Left cardiac atrium (tissue), 4 donors: ENCODE measurements at regions not wholly inside any gene's neighbourhood (a gene's known extent, or its start where the extent isn't known, plus 50 kb on each side); places are given as distances from the start of the nearest gene placed in this dataset.
A peak's percentile ranks its signal among the peaks of the same experiment; 100 is the strongest.

Experiments
- ATAC-seq, 2 donors: fragments of 200-7000 bp; cut with Tn5 transposase; one replicate each; pipeline ENCODE4 v1.9.1; 2020; ENCODE audit warnings: mild to moderate bottlenecking in 2 of 2, moderate library complexity in 2 of 2
- DNase-seq: peaks from one replicate; pipeline ENCODE4 v3.0.0-alpha.2; 2020
- intact Hi-C, 2 donors: fragments of 100-400 bp; cut with DNase I; formaldehyde crosslinking; loops; one replicate each; pipeline versions ENCODE4 v1.14.1 to v1.15.1; 2022 to 2023
- donor health status: DM: no; HTN: yes; CAD: no.
- donor health status: DM: no; HTN: yes; CAD: no; lungs with severe emphysema.
- donor health status: DM: yes; HTN: yes; CAD: no.
- donor health status: Dilated cardiomyopathy.

- DNase-seq = no peak
- no peak for ATAC-seq
- intact Hi-C loops = no loop called here
Observed at GRCh38 chr2:163375472-163375871, 360.3 kb downstream of the FIGN start.

- DNase-seq = no peak
- intact Hi-C loops = no loop called here
- ATAC-seq = no peak
Observed at GRCh38 chr2:163375070-163375469, 360.7 kb downstream of the FIGN start.

- DNase-seq = no peak
- ATAC-seq = no peak
- intact Hi-C loops = no loop called here
Observed at GRCh38 chr2:163374282-163374681, 361.5 kb downstream of the FIGN start.

- no peak for ATAC-seq
Observed at GRCh38 chr2:163373496-163373895, 362.3 kb downstream of the FIGN start.

GRCh38 chr2:163370169-163370886, 365.5 kb downstream of the FIGN start:
- ATAC-seq (no peak), DNase-seq (no peak)
- intact Hi-C loops = no loop called here

More at GRCh38 chr2:163373496-163373895, 362.3 kb downstream of the FIGN start:
- DNase-seq = no peak
- intact Hi-C loops = no loop called here

GRCh38 chr2:163369111-163369510, 366.7 kb downstream of the FIGN start:
- intact Hi-C loops = no loop called here
- no peak for DNase-seq
- ATAC-seq = no peak

- DNase-seq = no peak
- intact Hi-C loops = no loop called here
- no peak for ATAC-seq
Observed at GRCh38 chr2:163368655-163369054, 367.2 kb downstream of the FIGN start.

GRCh38 chr2:163367825-163368582, 367.8 kb downstream of the FIGN start:
- intact Hi-C loops = no loop called here
- ATAC-seq (no peak), DNase-seq (no peak)

GRCh38 chr2:163364736-163365135, 371.1 kb downstream of the FIGN start:
- ATAC-seq (no peak), DNase-seq (no peak)
- intact Hi-C loops = no loop called here

- ATAC-seq (no peak), DNase-seq (no peak)
- intact Hi-C loops = no loop called here
Observed at GRCh38 chr2:163353551-163353950, 382.3 kb downstream of the FIGN start.

GRCh38 chr2:163351966-163352365, 383.8 kb downstream of the FIGN start:
- intact Hi-C loops = no loop called here
- no peak for ATAC-seq
- no peak for DNase-seq

GRCh38 chr2:163351143-163351542, 384.7 kb downstream of the FIGN start:
- DNase-seq (no peak), ATAC-seq (no peak)
- intact Hi-C loops = no loop called here

GRCh38 chr2:163348857-163349380, 386.9 kb downstream of the FIGN start:
- DNase-seq = peak; percentile 19
- intact Hi-C loops = loop anchor here in 1 of 2 donors (2.0 to 10.0 kb wide), 3 partner anchors 118 to 1076 kb away; partner anchors contain the start of gene FIGN
- ATAC-seq = peak; percentile 44 to 59

GRCh38 chr2:163347982-163348856, 387.6 kb downstream of the FIGN start:
- peak; percentile 97 to 99 for ATAC-seq

GRCh38 chr2:163345795-163346573, 389.8 kb downstream of the FIGN start:
- no peak for DNase-seq
- ATAC-seq = no peak
- intact Hi-C loops = loop anchor here in 1 of 2 donors (5.0 to 10.0 kb wide), 2 partner anchors 121 to 1079 kb away; no protein-coding TSS in a partner anchor

More at GRCh38 chr2:163347982-163348856, 387.6 kb downstream of the FIGN start:
- intact Hi-C loops = loop anchor here in 1 of 2 donors (2.0 to 10.0 kb wide), 3 partner anchors 119 to 1077 kb away; partner anchors contain the start of gene FIGN
- DNase-seq = peak; percentile 80

- intact Hi-C loops = loop anchor here in 1 of 2 donors (5.0 to 10.0 kb wide), 2 partner anchors 714 to 1081 kb away; no protein-coding TSS in a partner anchor
- no peak for ATAC-seq
- no peak for DNase-seq
Observed at GRCh38 chr2:163343316-163343715, 392.5 kb downstream of the FIGN start.

GRCh38 chr2:163341426-163341825, 394.4 kb downstream of the FIGN start:
- no peak for ATAC-seq
- intact Hi-C loops = loop anchor here in 1 of 2 donors (5.0 to 10.0 kb wide), 2 partner anchors 716 to 1083 kb away; no protein-coding TSS in a partner anchor
- no peak for DNase-seq

- intact Hi-C loops = no loop called here
- ATAC-seq (no peak), DNase-seq (no peak)
Observed at GRCh38 chr2:163338270-163338669, 397.5 kb downstream of the FIGN start.
